GM23338 (cell line): ENCODE measurements at regions not wholly inside any gene's neighbourhood (a gene's known extent, or its start where the extent isn't known, plus 50 kb on each side); places are given as distances from the start of the nearest gene placed in this dataset.

Experiments used
- ATAC-seq: fragments of 200-7000 bp; cut with Tn5 transposase; 3 replicates; pipeline ENCODE4 v1.9.1; 2020
- DNase-seq: peaks from one replicate; pipeline ENCODE4 v3.0.0-alpha.2; 2015; ENCODE audit warnings: low spot score
- H2AFZ ChIP-seq: fragments of 200-600 bp; sonication (generic); 2 replicates; pipeline ENCODE4 v1.8.0; 2016; ENCODE audit warnings: antibody characterized with exemption, mild to moderate bottlenecking, moderate library complexity
- H3F3A ChIP-seq: fragments of 200-600 bp; sonication (generic); replicated peaks from 2 replicates; pipeline ENCODE4 v1.8.0; 2017; ENCODE audit warnings: antibody characterized with exemption, mixed run types, low read depth
- H3K27ac ChIP-seq: fragments of 200-600 bp; sonication (generic); 2 replicates; pipeline ENCODE4 v1.6.1; 2016; ENCODE audit warnings: low read depth
- H3K27me3 ChIP-seq: fragments of 200-600 bp; sonication (generic); 2 replicates; pipeline ENCODE4 v1.8.0; 2016; ENCODE audit warnings: mild to moderate bottlenecking, mixed run types, moderate library complexity; ENCODE audit not compliant: insufficient read depth
- H3K36me3 ChIP-seq: fragments of 200-600 bp; sonication (generic); 2 replicates; pipeline ENCODE4 v1.8.0; 2016; ENCODE audit warnings: mild to moderate bottlenecking; ENCODE audit not compliant: insufficient read depth
- H3K4me1 ChIP-seq: fragments of 200-600 bp; sonication (generic); 2 replicates; pipeline ENCODE4 v1.8.0; 2016; ENCODE audit warnings: mild to moderate bottlenecking, moderate library complexity; ENCODE audit not compliant: insufficient read depth
- H3K4me2 ChIP-seq: fragments of 200-600 bp; sonication (generic); 2 replicates; pipeline ENCODE4 v1.7.1; 2017; ENCODE audit warnings: mixed run types
- H3K4me3 ChIP-seq: fragments of 200-600 bp; sonication (generic); 2 replicates; pipeline ENCODE4 v1.6.1; 2016; ENCODE audit warnings: mixed run types
- H3K79me2 ChIP-seq: fragments of 200-600 bp; sonication (generic); replicated peaks from 2 replicates; pipeline ENCODE4 v1.8.0; 2017; ENCODE audit warnings: mild to moderate bottlenecking; ENCODE audit not compliant: insufficient read depth
- H3K9me2 ChIP-seq: fragments of 200-600 bp; sonication (generic); 2 replicates; pipeline ENCODE4 v1.8.0; 2017; ENCODE audit not compliant: insufficient read depth
- H4K20me1 ChIP-seq: fragments of 200-600 bp; sonication (generic); replicated peaks from 2 replicates; pipeline ENCODE4 v1.8.0; 2017; ENCODE audit warnings: mild to moderate bottlenecking; ENCODE audit not compliant: insufficient read depth
- H3K27ac Mint-ChIP-seq: 2 replicates; pipeline ENCODE4 v1.8.0; 2020; ENCODE audit warnings: inconsistent platforms, mild to moderate bottlenecking, moderate library complexity, mixed read lengths
- H3K27me3 Mint-ChIP-seq: 3 replicates; pipeline ENCODE4 v1.8.0; 2022; ENCODE audit warnings: low read depth, mild to moderate bottlenecking, moderate library complexity, mixed read lengths, inconsistent platforms; ENCODE audit not compliant: insufficient read depth, poor library complexity
- H3K36me3 Mint-ChIP-seq: 3 replicates; pipeline ENCODE4 v1.8.0; 2021; ENCODE audit warnings: low read depth, mild to moderate bottlenecking, inconsistent platforms, moderate library complexity, mixed read lengths
- H3K4me1 Mint-ChIP-seq: 3 replicates; pipeline ENCODE4 v1.8.0; 2020; ENCODE audit warnings: mild to moderate bottlenecking, inconsistent platforms, mixed read lengths
- H3K4me3 Mint-ChIP-seq: 3 replicates; pipeline ENCODE4 v1.8.0; 2021; ENCODE audit warnings: moderate library complexity, mild to moderate bottlenecking, inconsistent platforms, mixed read lengths
- H3K9me3 Mint-ChIP-seq: 3 replicates; pipeline ENCODE4 v1.8.0; 2020; ENCODE audit warnings: moderate library complexity, mild to moderate bottlenecking, inconsistent platforms, mixed read lengths
- CREB1 ChIP-seq: fragments of 250-450 bp; sonication (Bioruptor Pico); IDR thresholded peaks from 2 replicates; pipeline ENCODE4 v1.5.0; 2020; ENCODE audit warnings: low read depth, mild to moderate bottlenecking, moderate library complexity
- EZH2 ChIP-seq: fragments of 200-600 bp; sonication (generic); IDR thresholded peaks from one replicate; pipeline ENCODE4 v1.8.0; 2017; ENCODE audit warnings: antibody characterized with exemption, mild to moderate bottlenecking, low read depth; ENCODE audit not compliant: unreplicated experiment
- EZH2phosphoT487 ChIP-seq: fragments of 200-600 bp; sonication (generic); IDR thresholded peaks from one replicate; pipeline ENCODE4 v1.8.1; 2018; ENCODE audit warnings: antibody characterized with exemption; ENCODE audit not compliant: unreplicated experiment
- JUNB ChIP-seq: IDR thresholded peaks from one replicate; pipeline ENCODE4 v1.6.1; 2016; ENCODE audit warnings: antibody characterized with exemption; ENCODE audit not compliant: unreplicated experiment
- NANOG ChIP-seq: IDR thresholded peaks from 2 replicates; pipeline ENCODE4 v1.6.1; 2016; ENCODE audit warnings: antibody characterized with exemption, borderline replicate concordance
- POLR2AphosphoS5 ChIP-seq: IDR thresholded peaks from 2 replicates; pipeline ENCODE4 v1.6.1; 2016; ENCODE audit warnings: antibody characterized with exemption, low read depth
- STAT1 ChIP-seq: IDR thresholded peaks from one replicate; pipeline ENCODE4 v1.6.1; 2016; ENCODE audit warnings: antibody characterized with exemption; ENCODE audit not compliant: unreplicated experiment
- ZNF114 ChIP-seq: fragments of 250-450 bp; sonication (Bioruptor Pico); IDR thresholded peaks from 2 replicates; pipeline ENCODE4 v1.5.0; 2020; ENCODE audit warnings: mild to moderate bottlenecking, moderate library complexity
- ZNF331 ChIP-seq: fragments of 250-450 bp; sonication (Bioruptor Pico); IDR thresholded peaks from 2 replicates; pipeline ENCODE4 v1.5.0; 2020; ENCODE audit warnings: low read depth, mild to moderate bottlenecking, moderate library complexity
- TF ChIP-seq, protein P1 (sequence below): IDR thresholded peaks from one replicate; pipeline ENCODE4 v1.6.1; 2018; ENCODE audit warnings: antibody characterized with exemption; ENCODE audit not compliant: unreplicated experiment
- TF ChIP-seq, protein P2 (sequence below): IDR thresholded peaks from 2 replicates; pipeline ENCODE4 v1.6.1; 2016; ENCODE audit warnings: antibody characterized with exemption
- TF ChIP-seq, protein P3 (sequence below): fragments of 250-450 bp; sonication (Bioruptor Pico); IDR thresholded peaks from 2 replicates; pipeline ENCODE4 v1.5.0; 2020; ENCODE audit warnings: mild to moderate bottlenecking, moderate library complexity
- TF ChIP-seq, protein P4 (sequence below), 2 experiments: fragments of 200-600 bp in 1 of 2; sonication (generic) in 1 of 2; conservative IDR thresholded peaks; 2 replicates each; pipeline versions ENCODE4 v1.5.1 to v1.6.1; 2016 to 2017; ENCODE audit warnings: antibody characterized with exemption in 2 of 2, low read depth in 2 of 2, mild to moderate bottlenecking in 2 of 2, moderate library complexity in 1 of 2

DNA sequence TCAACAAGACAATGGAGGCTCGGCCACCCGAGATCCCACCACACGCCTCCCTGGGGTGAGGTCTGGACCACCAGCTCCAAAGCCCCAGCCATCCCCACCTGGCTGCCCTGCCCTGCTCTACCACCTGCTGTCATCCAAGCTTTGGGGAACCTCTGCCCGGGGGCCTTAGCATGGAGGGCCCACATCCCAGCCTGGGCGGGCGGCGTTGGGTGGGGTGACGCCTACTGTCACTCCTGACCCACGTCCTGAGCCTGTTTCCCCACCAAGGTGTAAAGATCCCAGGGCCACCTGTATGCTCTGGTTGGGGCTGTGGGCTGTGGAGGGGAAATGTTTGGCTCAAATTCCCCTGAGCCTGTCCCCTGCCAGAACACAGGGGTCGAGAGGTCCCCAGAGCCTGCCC, 437.6 kb downstream of the EIPR1 start:
- ATAC-seq (no peak), DNase-seq (no peak)
- TF ChIP-seq, protein P1, sequence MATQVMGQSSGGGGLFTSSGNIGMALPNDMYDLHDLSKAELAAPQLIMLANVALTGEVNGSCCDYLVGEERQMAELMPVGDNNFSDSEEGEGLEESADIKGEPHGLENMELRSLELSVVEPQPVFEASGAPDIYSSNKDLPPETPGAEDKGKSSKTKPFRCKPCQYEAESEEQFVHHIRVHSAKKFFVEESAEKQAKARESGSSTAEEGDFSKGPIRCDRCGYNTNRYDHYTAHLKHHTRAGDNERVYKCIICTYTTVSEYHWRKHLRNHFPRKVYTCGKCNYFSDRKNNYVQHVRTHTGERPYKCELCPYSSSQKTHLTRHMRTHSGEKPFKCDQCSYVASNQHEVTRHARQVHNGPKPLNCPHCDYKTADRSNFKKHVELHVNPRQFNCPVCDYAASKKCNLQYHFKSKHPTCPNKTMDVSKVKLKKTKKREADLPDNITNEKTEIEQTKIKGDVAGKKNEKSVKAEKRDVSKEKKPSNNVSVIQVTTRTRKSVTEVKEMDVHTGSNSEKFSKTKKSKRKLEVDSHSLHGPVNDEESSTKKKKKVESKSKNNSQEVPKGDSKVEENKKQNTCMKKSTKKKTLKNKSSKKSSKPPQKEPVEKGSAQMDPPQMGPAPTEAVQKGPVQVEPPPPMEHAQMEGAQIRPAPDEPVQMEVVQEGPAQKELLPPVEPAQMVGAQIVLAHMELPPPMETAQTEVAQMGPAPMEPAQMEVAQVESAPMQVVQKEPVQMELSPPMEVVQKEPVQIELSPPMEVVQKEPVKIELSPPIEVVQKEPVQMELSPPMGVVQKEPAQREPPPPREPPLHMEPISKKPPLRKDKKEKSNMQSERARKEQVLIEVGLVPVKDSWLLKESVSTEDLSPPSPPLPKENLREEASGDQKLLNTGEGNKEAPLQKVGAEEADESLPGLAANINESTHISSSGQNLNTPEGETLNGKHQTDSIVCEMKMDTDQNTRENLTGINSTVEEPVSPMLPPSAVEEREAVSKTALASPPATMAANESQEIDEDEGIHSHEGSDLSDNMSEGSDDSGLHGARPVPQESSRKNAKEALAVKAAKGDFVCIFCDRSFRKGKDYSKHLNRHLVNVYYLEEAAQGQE, result no peak
- TF ChIP-seq, protein P2, sequence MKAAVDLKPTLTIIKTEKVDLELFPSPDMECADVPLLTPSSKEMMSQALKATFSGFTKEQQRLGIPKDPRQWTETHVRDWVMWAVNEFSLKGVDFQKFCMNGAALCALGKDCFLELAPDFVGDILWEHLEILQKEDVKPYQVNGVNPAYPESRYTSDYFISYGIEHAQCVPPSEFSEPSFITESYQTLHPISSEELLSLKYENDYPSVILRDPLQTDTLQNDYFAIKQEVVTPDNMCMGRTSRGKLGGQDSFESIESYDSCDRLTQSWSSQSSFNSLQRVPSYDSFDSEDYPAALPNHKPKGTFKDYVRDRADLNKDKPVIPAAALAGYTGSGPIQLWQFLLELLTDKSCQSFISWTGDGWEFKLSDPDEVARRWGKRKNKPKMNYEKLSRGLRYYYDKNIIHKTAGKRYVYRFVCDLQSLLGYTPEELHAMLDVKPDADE, result no peak
- TF ChIP-seq ZNF114 (no peak), POLR2AphosphoS5 (no peak), EZH2phosphoT487 (no peak), EZH2 (no peak), ZNF331 (CRISPR knock-in tag) (no peak), STAT1 (no peak), NANOG (no peak), CREB1 (CRISPR knock-in tag) (no peak), JUNB (no peak)
- TF ChIP-seq, protein P3, sequence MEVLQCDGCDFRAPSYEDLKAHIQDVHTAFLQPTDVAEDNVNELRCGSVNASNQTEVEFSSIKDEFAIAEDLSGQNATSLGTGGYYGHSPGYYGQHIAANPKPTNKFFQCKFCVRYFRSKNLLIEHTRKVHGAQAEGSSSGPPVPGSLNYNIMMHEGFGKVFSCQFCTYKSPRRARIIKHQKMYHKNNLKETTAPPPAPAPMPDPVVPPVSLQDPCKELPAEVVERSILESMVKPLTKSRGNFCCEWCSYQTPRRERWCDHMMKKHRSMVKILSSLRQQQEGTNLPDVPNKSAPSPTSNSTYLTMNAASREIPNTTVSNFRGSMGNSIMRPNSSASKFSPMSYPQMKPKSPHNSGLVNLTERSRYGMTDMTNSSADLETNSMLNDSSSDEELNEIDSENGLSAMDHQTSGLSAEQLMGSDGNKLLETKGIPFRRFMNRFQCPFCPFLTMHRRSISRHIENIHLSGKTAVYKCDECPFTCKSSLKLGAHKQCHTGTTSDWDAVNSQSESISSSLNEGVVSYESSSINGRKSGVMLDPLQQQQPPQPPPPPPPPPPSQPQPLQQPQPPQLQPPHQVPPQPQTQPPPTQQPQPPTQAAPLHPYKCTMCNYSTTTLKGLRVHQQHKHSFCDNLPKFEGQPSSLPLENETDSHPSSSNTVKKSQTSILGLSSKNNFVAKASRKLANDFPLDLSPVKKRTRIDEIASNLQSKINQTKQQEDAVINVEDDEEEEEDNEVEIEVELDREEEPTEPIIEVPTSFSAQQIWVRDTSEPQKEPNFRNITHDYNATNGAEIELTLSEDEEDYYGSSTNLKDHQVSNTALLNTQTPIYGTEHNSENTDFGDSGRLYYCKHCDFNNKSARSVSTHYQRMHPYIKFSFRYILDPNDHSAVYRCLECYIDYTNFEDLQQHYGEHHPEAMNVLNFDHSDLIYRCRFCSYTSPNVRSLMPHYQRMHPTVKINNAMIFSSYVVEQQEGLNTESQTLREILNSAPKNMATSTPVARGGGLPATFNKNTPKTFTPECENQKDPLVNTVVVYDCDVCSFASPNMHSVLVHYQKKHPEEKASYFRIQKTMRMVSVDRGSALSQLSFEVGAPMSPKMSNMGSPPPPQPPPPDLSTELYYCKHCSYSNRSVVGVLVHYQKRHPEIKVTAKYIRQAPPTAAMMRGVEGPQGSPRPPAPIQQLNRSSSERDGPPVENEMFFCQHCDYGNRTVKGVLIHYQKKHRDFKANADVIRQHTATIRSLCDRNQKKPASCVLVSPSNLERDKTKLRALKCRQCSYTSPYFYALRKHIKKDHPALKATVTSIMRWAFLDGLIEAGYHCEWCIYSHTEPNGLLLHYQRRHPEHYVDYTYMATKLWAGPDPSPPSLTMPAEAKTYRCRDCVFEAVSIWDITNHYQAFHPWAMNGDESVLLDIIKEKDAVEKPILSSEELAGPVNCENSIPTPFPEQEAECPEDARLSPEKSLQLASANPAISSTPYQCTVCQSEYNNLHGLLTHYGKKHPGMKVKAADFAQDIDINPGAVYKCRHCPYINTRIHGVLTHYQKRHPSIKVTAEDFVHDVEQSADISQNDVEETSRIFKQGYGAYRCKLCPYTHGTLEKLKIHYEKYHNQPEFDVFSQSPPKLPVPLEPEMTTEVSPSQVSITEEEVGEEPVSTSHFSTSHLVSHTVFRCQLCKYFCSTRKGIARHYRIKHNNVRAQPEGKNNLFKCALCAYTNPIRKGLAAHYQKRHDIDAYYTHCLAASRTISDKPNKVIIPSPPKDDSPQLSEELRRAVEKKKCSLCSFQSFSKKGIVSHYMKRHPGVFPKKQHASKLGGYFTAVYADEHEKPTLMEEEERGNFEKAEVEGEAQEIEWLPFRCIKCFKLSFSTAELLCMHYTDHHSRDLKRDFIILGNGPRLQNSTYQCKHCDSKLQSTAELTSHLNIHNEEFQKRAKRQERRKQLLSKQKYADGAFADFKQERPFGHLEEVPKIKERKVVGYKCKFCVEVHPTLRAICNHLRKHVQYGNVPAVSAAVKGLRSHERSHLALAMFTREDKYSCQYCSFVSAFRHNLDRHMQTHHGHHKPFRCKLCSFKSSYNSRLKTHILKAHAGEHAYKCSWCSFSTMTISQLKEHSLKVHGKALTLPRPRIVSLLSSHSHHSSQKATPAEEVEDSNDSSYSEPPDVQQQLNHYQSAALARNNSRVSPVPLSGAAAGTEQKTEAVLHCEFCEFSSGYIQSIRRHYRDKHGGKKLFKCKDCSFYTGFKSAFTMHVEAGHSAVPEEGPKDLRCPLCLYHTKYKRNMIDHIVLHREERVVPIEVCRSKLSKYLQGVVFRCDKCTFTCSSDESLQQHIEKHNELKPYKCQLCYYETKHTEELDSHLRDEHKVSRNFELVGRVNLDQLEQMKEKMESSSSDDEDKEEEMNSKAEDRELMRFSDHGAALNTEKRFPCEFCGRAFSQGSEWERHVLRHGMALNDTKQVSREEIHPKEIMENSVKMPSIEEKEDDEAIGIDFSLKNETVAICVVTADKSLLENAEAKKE, result no peak
- TF ChIP-seq, protein P4, sequence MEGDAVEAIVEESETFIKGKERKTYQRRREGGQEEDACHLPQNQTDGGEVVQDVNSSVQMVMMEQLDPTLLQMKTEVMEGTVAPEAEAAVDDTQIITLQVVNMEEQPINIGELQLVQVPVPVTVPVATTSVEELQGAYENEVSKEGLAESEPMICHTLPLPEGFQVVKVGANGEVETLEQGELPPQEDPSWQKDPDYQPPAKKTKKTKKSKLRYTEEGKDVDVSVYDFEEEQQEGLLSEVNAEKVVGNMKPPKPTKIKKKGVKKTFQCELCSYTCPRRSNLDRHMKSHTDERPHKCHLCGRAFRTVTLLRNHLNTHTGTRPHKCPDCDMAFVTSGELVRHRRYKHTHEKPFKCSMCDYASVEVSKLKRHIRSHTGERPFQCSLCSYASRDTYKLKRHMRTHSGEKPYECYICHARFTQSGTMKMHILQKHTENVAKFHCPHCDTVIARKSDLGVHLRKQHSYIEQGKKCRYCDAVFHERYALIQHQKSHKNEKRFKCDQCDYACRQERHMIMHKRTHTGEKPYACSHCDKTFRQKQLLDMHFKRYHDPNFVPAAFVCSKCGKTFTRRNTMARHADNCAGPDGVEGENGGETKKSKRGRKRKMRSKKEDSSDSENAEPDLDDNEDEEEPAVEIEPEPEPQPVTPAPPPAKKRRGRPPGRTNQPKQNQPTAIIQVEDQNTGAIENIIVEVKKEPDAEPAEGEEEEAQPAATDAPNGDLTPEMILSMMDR (conservative IDR thresholded peaks at IDR 0.05; ENCODE audit: low read depth in 2 of 2), result no peak
- Histone ChIP-seq H4K20me1 (no peaks in the 10 kb centered on the region), H3F3A (no peaks in the 10 kb centered on the region), H3K36me3 (no peaks in the 10 kb centered on the region), H3K9me2 (no peaks in the 10 kb centered on the region), H3K4me3 (no peak overlapping the region), H3K4me2 (no peak overlapping the region), H3K4me1 (no peaks in the 10 kb centered on the region), H3K79me2 (no peaks in the 10 kb centered on the region), H2AFZ (no peak overlapping the region), H3K27ac (no peak overlapping the region), H3K27me3 (no peaks in the 10 kb centered on the region)
- H3K36me3 Mint-ChIP-seq, result peaks cover 9% of the 10 kb centered on the region; the same call in 2 of the 3 replicates
- H3K4me3 Mint-ChIP-seq, result no peak overlapping the region
- peaks cover 29% of the 10 kb centered on the region for H3K9me3 Mint-ChIP-seq
- peaks cover 4% of the 10 kb centered on the region; the same call in 2 of the 3 replicates for H3K4me1 Mint-ChIP-seq
- peaks cover 4% of the 10 kb centered on the region for H3K27me3 Mint-ChIP-seq
- no peak overlapping the region; the same call in 1 of the 2 replicates for H3K27ac Mint-ChIP-seq
